OCI-LY3 (cell line): ENCODE measurements at regions not wholly inside any gene's neighbourhood (a gene's known extent, or its start where the extent isn't known, plus 50 kb on each side); places are given as distances from the start of the nearest gene placed in this dataset.

Experiments used
- H2AFZ ChIP-seq: fragments of 200-600, 300-600 bp; shearing (Covaris generic); 2 replicates; pipeline ENCODE4 v1.6.0; 2014; ENCODE audit warnings: antibody characterized with exemption, low read depth, low read length
- H3K27ac ChIP-seq: fragments of 200-600, 300-600 bp; sonication (generic); 2 replicates; pipeline ENCODE4 v1.5.1; 2014; ENCODE audit warnings: mild to moderate bottlenecking, low read length, moderate library complexity, mixed read lengths
- H3K27me3 ChIP-seq: fragments of 200-600, 300-600 bp; sonication (generic); 2 replicates; pipeline ENCODE4 v1.6.1; 2014; ENCODE audit warnings: low read depth, low read length, mixed read lengths
- H3K36me3 ChIP-seq: fragments of 200-600, 300-600 bp; sonication (generic); replicated peaks from 2 replicates; pipeline ENCODE3; 2014; ENCODE audit warnings: low read depth, low read length, mixed read lengths
- H3K4me1 ChIP-seq: fragments of 300-600, 200-600 bp; sonication (generic); 2 replicates; pipeline ENCODE4 v1.6.1; 2014; ENCODE audit warnings: low read length, mixed read lengths
- H3K4me2 ChIP-seq: fragments of 200-600, 300-600 bp; sonication (generic); 2 replicates; pipeline ENCODE4 v1.6.1; 2014; ENCODE audit warnings: low read length, mixed read lengths
- H3K4me3 ChIP-seq: fragments of 300-600, 200-600 bp; sonication (generic); 2 replicates; pipeline ENCODE4 v1.5.1; 2014; ENCODE audit warnings: antibody characterized with exemption, mild to moderate bottlenecking, low read length, moderate library complexity
- H3K79me2 ChIP-seq: fragments of 300-600, 200-600 bp; shearing (Covaris generic); 2 replicates; pipeline ENCODE4 v1.6.1; 2014; ENCODE audit warnings: mild to moderate bottlenecking, low read length, mixed read lengths
- H3K9ac ChIP-seq: fragments of 300-600, 200-600 bp; shearing (Covaris generic); 2 replicates; pipeline ENCODE4 v1.6.0; 2014; ENCODE audit warnings: mild to moderate bottlenecking, low read length, moderate library complexity
- H3K9me3 ChIP-seq: fragments of 200-600, 300-600 bp; shearing (Covaris generic); 2 replicates; pipeline ENCODE4 v1.6.1; 2014; ENCODE audit warnings: low read length, mixed read lengths; ENCODE audit not compliant: insufficient read depth
- H4K20me1 ChIP-seq: fragments of 200-600, 300-600 bp; sonication (generic); 2 replicates; pipeline ENCODE4 v1.6.1; 2016; ENCODE audit warnings: low read length, mixed read lengths; ENCODE audit not compliant: insufficient read depth
- CTCF ChIP-seq: fragments of 200-600, 300-600 bp; sonication (generic); IDR thresholded peaks from 2 replicates; pipeline ENCODE4 v1.5.1; 2014; ENCODE audit warnings: antibody characterized with exemption, low read length, low read depth
- EZH2phosphoT487 ChIP-seq: fragments of 200-600 bp; shearing (Covaris generic); IDR thresholded peaks from 2 replicates; pipeline ENCODE4 v1.6.1; 2018; ENCODE audit warnings: antibody characterized with exemption, mixed run types, low read depth

- H4K20me1 ChIP-seq, result no peaks in the 10 kb centered on the region
- no peaks in the 10 kb centered on the region for H3K9me3 ChIP-seq
- 0 out of 2 replicates have a peak, but pooled peaks cover 2% of the 10 kb centered on the region for H3K27me3 ChIP-seq
- no peak overlapping the region for H3K27ac ChIP-seq
- no peaks in the 10 kb centered on the region for H3K4me1 ChIP-seq
- H3K4me2 ChIP-seq, result 0 out of 2 replicates have a peak overlapping the region, but pooled peaks have one; percentile 81
- no peaks in the 10 kb centered on the region for H3K79me2 ChIP-seq
- H3K4me3 ChIP-seq, result no peak overlapping the region
- TF ChIP-seq CTCF, result no peak
- no peak for TF ChIP-seq EZH2phosphoT487
- H3K36me3 ChIP-seq, result no peaks in the 10 kb centered on the region
- H3K9ac ChIP-seq, result no peak overlapping the region
- H2AFZ ChIP-seq, result no peak overlapping the region
These were observed 885.3 kb upstream of the TMEM132C start for GRCh38 chr12:127381681-127382080.

GRCh38 chr12:127383281-127383680 lies 883.7 kb upstream of the TMEM132C start:
- Histone ChIP-seq H3K79me2 (no peaks in the 10 kb centered on the region), H3K4me3 (no peak overlapping the region), H3K9ac (no peak overlapping the region), H3K9me3 (no peaks in the 10 kb centered on the region), H2AFZ (no peak overlapping the region), H3K4me1 (no peaks in the 10 kb centered on the region), H3K27ac (no peak overlapping the region), H3K4me2 (no peak overlapping the region), H4K20me1 (no peaks in the 10 kb centered on the region), H3K36me3 (no peaks in the 10 kb centered on the region), H3K27me3 (0 out of 2 replicates have a peak, but pooled peaks cover 2% of the 10 kb centered on the region)
- TF ChIP-seq CTCF (no peak), EZH2phosphoT487 (no peak)

- Histone ChIP-seq H3K79me2 (no peaks in the 10 kb centered on the region), H3K9me3 (no peaks in the 10 kb centered on the region), H3K4me2 (no peak overlapping the region), H3K27ac (no peak overlapping the region), H3K27me3 (no peaks in the 10 kb centered on the region), H2AFZ (no peak overlapping the region), H3K4me1 (no peaks in the 10 kb centered on the region), H4K20me1 (no peaks in the 10 kb centered on the region), H3K9ac (no peak overlapping the region), H3K4me3 (no peak overlapping the region), H3K36me3 (no peaks in the 10 kb centered on the region)
- TF ChIP-seq CTCF, result no peak
- TF ChIP-seq EZH2phosphoT487, result no peak
These were observed 880.2 kb upstream of the TMEM132C start for GRCh38 chr12:127386723-127387122.

- no peak overlapping the region for H3K4me2 ChIP-seq
- no peaks in the 10 kb centered on the region for H4K20me1 ChIP-seq
- H3K36me3 ChIP-seq, result no peaks in the 10 kb centered on the region
- no peak overlapping the region for H2AFZ ChIP-seq
- H3K9me3 ChIP-seq, result no peaks in the 10 kb centered on the region
- no peak overlapping the region for H3K27ac ChIP-seq
- no peak overlapping the region for H3K9ac ChIP-seq
- no peaks in the 10 kb centered on the region for H3K4me1 ChIP-seq
- no peak for TF ChIP-seq EZH2phosphoT487
- TF ChIP-seq CTCF, result no peak
- H3K4me3 ChIP-seq, result no peak overlapping the region
- no peaks in the 10 kb centered on the region for H3K27me3 ChIP-seq
- H3K79me2 ChIP-seq, result no peaks in the 10 kb centered on the region
These were observed 878.0 kb upstream of the TMEM132C start for GRCh38 chr12:127388985-127389384.
